Endothelial cell of umbilical vein (primary cell): ENCODE measurements at regions not wholly inside any gene's neighbourhood (a gene's known extent, or its start where the extent isn't known, plus 50 kb on each side); places are given as distances from the start of the nearest gene placed in this dataset.

Experiments used
- POLR2A ChIP-seq: IDR thresholded peaks from 2 replicates; pipeline ENCODE4 v1.6.1; 2012; ENCODE audit warnings: low read depth, mild to moderate bottlenecking, control low read depth, low read length
- POLR2AphosphoS5 ChIP-seq: IDR thresholded peaks from 2 replicates; pipeline ENCODE4 v1.6.1; 2012; ENCODE audit warnings: low read depth, mild to moderate bottlenecking, control low read depth, low read length, moderate library complexity; ENCODE audit not compliant: insufficient read depth

DNA sequence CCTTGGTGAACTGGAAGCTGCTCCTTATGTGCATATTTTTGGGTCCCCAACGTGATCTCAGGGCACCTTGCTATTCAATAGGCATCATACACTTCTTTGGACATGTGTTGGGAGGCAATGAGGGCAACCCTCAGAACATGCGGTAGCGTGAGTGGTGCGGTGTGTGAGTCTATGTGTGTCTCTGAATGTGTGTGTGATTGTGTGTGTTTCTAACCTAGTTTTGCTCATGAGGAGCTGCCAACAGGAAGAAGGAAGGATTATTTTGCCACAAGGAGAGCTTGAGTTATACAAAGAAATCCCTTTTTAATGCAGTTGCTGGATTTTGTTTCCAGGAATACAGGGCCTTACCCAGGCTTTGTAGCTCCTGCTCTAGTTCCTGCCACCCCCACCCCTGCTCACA lies 75.8 kb upstream of the ITGA6 start:
- no peak for TF ChIP-seq POLR2A
- TF ChIP-seq POLR2AphosphoS5 = no peak
